ENCODE measurements at regions not wholly inside any gene's neighbourhood (a gene's known extent, or its start where the extent isn't known, plus 50 kb on each side); places are given as distances from the start of the nearest gene placed in this dataset.

DNA sequence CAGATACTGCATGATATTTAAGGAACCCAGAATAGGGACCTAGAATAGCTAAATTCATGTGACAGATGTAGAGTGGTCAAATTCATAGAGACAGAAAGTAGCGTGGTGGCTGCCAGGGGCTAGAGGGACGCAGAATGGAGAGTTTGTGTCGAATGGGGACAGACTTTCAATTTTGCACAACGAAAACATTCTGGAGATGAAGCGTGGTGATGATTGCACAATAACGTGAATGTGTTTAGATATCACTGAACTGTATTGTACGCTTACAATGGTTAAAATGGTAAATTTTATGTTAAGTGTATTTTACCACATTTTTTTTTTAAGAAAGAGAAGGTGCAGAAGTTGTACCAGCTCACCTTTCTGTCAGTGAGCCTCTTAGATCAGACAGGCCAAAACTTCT is 137.8 kb upstream of the TNS3 start:
- H3K4me1 ChIP-seq (ENCODE audit: insufficient read depth, poor library complexity, severe bottlenecking) = peaks cover 5% of the 10 kb centered on the region
- H3K9me3 ChIP-seq (ENCODE audit: severe bottlenecking) = no peaks in the 10 kb centered on the region
- ATAC-seq (ENCODE audit: low read depth) (no peak), DNase-seq (ENCODE audit: low spot score) (no peak)
- H3K36me3 ChIP-seq (ENCODE audit: low read depth) = no peaks in the 10 kb centered on the region
- no peak for TF ChIP-seq CTCF (IDR thresholded peaks at IDR 0.05; ENCODE audit: poor library complexity, severe bottlenecking)
- no peaks in the 10 kb centered on the region for H3K27me3 ChIP-seq (ENCODE audit: insufficient read depth, poor library complexity, severe bottlenecking)
- H3K27ac ChIP-seq (ENCODE audit: poor library complexity, severe bottlenecking) = no peak overlapping the region
- no peak overlapping the region for H3K4me3 ChIP-seq (ENCODE audit: severe bottlenecking)

- H3K27me3 ChIP-seq (ENCODE audit: insufficient read depth, poor library complexity, severe bottlenecking) = no peaks in the 10 kb centered on the region
- no peaks in the 10 kb centered on the region for H3K9me3 ChIP-seq (ENCODE audit: severe bottlenecking)
- no peaks in the 10 kb centered on the region for H3K4me1 ChIP-seq (ENCODE audit: insufficient read depth, poor library complexity, severe bottlenecking)
- no peak for TF ChIP-seq CTCF (IDR thresholded peaks at IDR 0.05; ENCODE audit: poor library complexity, severe bottlenecking)
- H3K4me3 ChIP-seq (ENCODE audit: severe bottlenecking) = no peak overlapping the region
- H3K36me3 ChIP-seq (ENCODE audit: low read depth) = no peaks in the 10 kb centered on the region
- H3K27ac ChIP-seq (ENCODE audit: poor library complexity, severe bottlenecking) = no peak overlapping the region
- DNase-seq (ENCODE audit: low spot score) (no peak), ATAC-seq (ENCODE audit: low read depth) (no peak)
These were observed 133.7 kb upstream of the TNS3 start for GRCh38 chr7:47715631-47716068.

- ATAC-seq (ENCODE audit: low read depth) = no peak
- H3K36me3 ChIP-seq (ENCODE audit: low read depth) = no peaks in the 10 kb centered on the region
These were observed 133.0 kb upstream of the TNS3 start for GRCh38 chr7:47714669-47715607.

GRCh38 chr7:47713595-47713994 is 131.7 kb upstream of the TNS3 start:
- TF ChIP-seq CTCF (IDR thresholded peaks at IDR 0.05; ENCODE audit: poor library complexity, severe bottlenecking) = no peak
- no peaks in the 10 kb centered on the region for H3K4me1 ChIP-seq (ENCODE audit: insufficient read depth, poor library complexity, severe bottlenecking)
- no peaks in the 10 kb centered on the region for H3K27me3 ChIP-seq (ENCODE audit: insufficient read depth, poor library complexity, severe bottlenecking)
- DNase-seq (ENCODE audit: low spot score) = no peak
- ATAC-seq (ENCODE audit: low read depth) = no peak
- H3K27ac ChIP-seq (ENCODE audit: poor library complexity, severe bottlenecking) = no peak overlapping the region
- no peaks in the 10 kb centered on the region for H3K36me3 ChIP-seq (ENCODE audit: low read depth)
- H3K4me3 ChIP-seq (ENCODE audit: severe bottlenecking) = no peak overlapping the region
- no peaks in the 10 kb centered on the region for H3K9me3 ChIP-seq (ENCODE audit: severe bottlenecking)

More at GRCh38 chr7:47714669-47715607, 133.0 kb upstream of the TNS3 start:
- H3K9me3 ChIP-seq (ENCODE audit: severe bottlenecking) = no peaks in the 10 kb centered on the region
- H3K4me3 ChIP-seq (ENCODE audit: severe bottlenecking) = no peak overlapping the region
- no peaks in the 10 kb centered on the region for H3K27me3 ChIP-seq (ENCODE audit: insufficient read depth, poor library complexity, severe bottlenecking)
- DNase-seq (ENCODE audit: low spot score) = no peak
- TF ChIP-seq CTCF (IDR thresholded peaks at IDR 0.05; ENCODE audit: poor library complexity, severe bottlenecking) = no peak
- no peaks in the 10 kb centered on the region for H3K4me1 ChIP-seq (ENCODE audit: insufficient read depth, poor library complexity, severe bottlenecking)
- H3K27ac ChIP-seq (ENCODE audit: poor library complexity, severe bottlenecking) = no peak overlapping the region

DNA sequence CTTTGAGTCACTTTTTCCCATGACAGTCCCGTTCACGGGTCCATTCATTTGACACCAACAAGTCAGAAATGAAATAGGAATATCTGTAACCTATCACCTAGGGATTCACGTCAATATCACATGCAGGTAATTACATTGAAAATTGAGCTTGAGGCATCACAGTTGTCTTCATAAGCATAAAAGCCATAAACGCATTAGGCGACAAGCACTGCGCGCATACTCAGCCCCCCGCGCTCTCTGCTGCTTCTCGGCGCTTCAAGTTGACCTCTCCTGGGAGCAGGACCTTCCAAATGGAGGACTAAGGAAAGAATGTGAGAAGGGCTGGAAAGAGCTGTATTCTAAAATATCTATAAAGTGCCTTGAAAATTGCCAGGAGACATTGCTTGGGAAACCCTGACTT is 130.5 kb upstream of the TNS3 start:
- H3K27me3 ChIP-seq (ENCODE audit: insufficient read depth, poor library complexity, severe bottlenecking) = no peaks in the 10 kb centered on the region
- DNase-seq (ENCODE audit: low spot score) (no peak), ATAC-seq (ENCODE audit: low read depth) (no peak)
- no peak for TF ChIP-seq CTCF (IDR thresholded peaks at IDR 0.05; ENCODE audit: poor library complexity, severe bottlenecking)
- H3K4me1 ChIP-seq (ENCODE audit: insufficient read depth, poor library complexity, severe bottlenecking) = no peaks in the 10 kb centered on the region
- no peak overlapping the region for H3K27ac ChIP-seq (ENCODE audit: poor library complexity, severe bottlenecking)
- no peaks in the 10 kb centered on the region for H3K9me3 ChIP-seq (ENCODE audit: severe bottlenecking)
- H3K4me3 ChIP-seq (ENCODE audit: severe bottlenecking) = no peak overlapping the region
- no peaks in the 10 kb centered on the region for H3K36me3 ChIP-seq (ENCODE audit: low read depth)

Data from RWPE2 (cell line).